ENCODE measurements at regions not wholly inside any gene's neighbourhood (a gene's known extent, or its start where the extent isn't known, plus 50 kb on each side); places are given as distances from the start of the nearest gene placed in this dataset.

DNA sequence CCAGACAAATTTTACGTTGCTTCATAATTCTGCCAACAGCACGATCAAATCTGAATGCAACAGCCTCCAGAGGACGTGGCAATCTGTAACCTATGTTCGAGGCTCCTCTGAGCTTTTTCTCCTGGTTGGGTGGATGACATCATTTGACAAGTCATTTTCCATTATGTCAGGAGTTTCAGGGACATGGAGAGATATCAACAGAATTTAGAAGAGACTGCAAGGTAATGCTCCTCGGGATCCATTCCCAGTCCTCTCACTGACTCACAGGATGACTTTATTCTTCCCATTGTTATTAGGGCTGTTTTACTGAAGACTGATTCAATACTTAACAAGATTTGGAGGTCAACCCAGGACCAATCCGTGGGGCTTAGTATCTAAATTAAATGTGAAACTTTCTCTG lies 72.5 kb upstream of the RNF152 start:
- Histone ChIP-seq H3K36me3 (ENCODE audit: control insufficient read depth, insufficient read depth, low read length) (no peaks in the 10 kb centered on the region), H3K9me3 (ENCODE audit: control insufficient read depth, insufficient read depth, low read length) (no peaks in the 10 kb centered on the region), H3K27me3 (ENCODE audit: control insufficient read depth, insufficient read depth, low read length) (no peaks in the 10 kb centered on the region), H3K4me3 (ENCODE audit: low read depth, low read length) (no peak overlapping the region), H3K9ac (ENCODE audit: low read depth, low read length) (no peak overlapping the region), H3K4me1 (ENCODE audit: control insufficient read depth, insufficient read depth, low read length) (no peaks in the 10 kb centered on the region), H3K27ac (ENCODE audit: low read depth, low read length) (no peak overlapping the region)

DNA sequence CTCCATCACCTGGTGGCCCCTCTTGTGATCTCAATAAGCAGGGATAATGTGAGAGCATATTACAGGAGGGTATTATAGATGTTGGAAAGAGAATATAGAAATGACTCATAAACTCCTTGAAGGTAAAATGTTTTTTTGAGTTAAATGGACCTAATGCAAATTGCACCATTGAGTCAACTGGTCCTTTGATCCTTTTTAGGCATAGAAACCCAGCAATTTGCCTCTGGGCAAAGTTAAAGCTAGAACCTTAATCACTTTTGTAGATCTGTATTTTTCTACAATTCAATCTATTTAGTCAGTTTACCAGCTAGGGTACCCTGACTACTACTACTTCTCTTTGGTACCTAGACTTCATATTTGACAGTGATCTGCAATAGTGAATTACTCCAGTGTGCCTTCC lies 71.8 kb upstream of the RNF152 start:
- H3K9ac ChIP-seq (ENCODE audit: low read depth, low read length): no peak overlapping the region
- no peaks in the 10 kb centered on the region for H3K27me3 ChIP-seq (ENCODE audit: control insufficient read depth, insufficient read depth, low read length)
- no peaks in the 10 kb centered on the region for H3K4me1 ChIP-seq (ENCODE audit: control insufficient read depth, insufficient read depth, low read length)
- H3K9me3 ChIP-seq (ENCODE audit: control insufficient read depth, insufficient read depth, low read length): no peaks in the 10 kb centered on the region
- H3K36me3 ChIP-seq (ENCODE audit: control insufficient read depth, insufficient read depth, low read length): no peaks in the 10 kb centered on the region
- H3K4me3 ChIP-seq (ENCODE audit: low read depth, low read length): no peak overlapping the region
- H3K27ac ChIP-seq (ENCODE audit: low read depth, low read length): no peak overlapping the region

DNA sequence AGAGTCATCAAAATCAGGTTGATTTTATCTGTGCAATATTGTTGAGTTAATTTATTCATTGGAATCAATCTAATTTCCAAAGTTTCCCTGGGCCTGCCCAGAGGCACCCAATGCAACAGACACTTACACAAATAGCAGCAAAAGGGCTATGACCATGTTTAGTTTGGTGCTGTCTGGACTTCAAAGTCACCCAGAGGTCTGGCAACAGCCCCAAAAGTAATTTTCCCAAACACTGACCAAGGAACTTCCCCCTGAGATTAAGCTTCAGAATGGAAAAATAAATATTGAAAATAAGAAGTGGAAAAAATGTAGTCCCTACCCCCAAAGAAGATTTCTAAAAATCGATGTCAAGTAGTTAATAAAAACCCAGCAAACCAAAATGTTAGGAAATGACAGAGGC lies 70.9 kb upstream of the RNF152 start:
- no peaks in the 10 kb centered on the region for H3K36me3 ChIP-seq (ENCODE audit: control insufficient read depth, insufficient read depth, low read length)

DNA sequence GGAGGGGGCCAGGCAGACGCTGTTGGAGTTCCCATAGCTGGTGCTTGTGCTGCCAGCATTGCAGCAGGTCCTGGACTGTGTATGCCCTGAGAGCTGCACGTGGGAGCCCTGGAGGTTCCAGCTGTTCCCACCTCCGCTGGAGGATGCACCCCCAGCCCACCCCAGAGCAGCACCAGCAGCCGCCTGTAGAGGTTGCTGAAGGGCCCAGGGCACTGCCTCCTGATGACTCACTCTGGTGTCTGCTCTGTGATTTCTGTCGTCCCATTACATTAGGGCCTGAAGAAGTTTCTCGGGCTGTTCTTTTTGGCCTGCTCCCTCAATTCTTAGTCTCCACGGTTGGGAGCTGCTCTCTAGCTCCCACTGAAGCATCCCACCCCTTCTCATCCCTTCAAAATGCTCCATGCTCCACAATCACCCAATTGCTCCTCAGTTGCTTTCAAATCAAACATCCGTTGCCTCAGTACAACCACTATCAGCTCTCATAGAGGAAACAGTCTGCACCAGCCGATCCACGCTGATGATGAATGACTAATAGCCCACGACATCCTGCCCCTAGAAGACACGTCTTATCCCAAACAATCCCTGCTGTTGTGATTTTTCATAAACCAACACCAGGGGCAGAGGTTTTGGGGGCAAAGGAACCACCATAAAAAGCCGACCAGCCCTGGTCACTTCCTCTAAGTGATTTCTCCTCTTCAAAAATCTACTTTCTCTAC lies 65.2 kb upstream of the RNF152 start:
- Histone ChIP-seq H3K36me3 (ENCODE audit: control insufficient read depth, insufficient read depth, low read length) (no peaks in the 10 kb centered on the region), H3K9me3 (ENCODE audit: control insufficient read depth, insufficient read depth, low read length) (no peaks in the 10 kb centered on the region), H3K4me1 (ENCODE audit: control insufficient read depth, insufficient read depth, low read length) (0 out of 2 replicates have a peak, but pooled peaks cover 4% of the 10 kb centered on the region), H3K27ac (ENCODE audit: low read depth, low read length) (no peak overlapping the region), H3K27me3 (ENCODE audit: control insufficient read depth, insufficient read depth, low read length) (no peaks in the 10 kb centered on the region), H3K4me3 (ENCODE audit: low read depth, low read length) (no peak overlapping the region), H3K9ac (ENCODE audit: low read depth, low read length) (no peak overlapping the region)

More for the DNA sequence above, 70.9 kb upstream of the RNF152 start:
- Histone ChIP-seq H3K27me3 (ENCODE audit: control insufficient read depth, insufficient read depth, low read length) (no peaks in the 10 kb centered on the region), H3K4me1 (ENCODE audit: control insufficient read depth, insufficient read depth, low read length) (no peaks in the 10 kb centered on the region), H3K27ac (ENCODE audit: low read depth, low read length) (no peak overlapping the region), H3K9me3 (ENCODE audit: control insufficient read depth, insufficient read depth, low read length) (no peaks in the 10 kb centered on the region), H3K4me3 (ENCODE audit: low read depth, low read length) (no peak overlapping the region), H3K9ac (ENCODE audit: low read depth, low read length) (no peak overlapping the region)

DNA sequence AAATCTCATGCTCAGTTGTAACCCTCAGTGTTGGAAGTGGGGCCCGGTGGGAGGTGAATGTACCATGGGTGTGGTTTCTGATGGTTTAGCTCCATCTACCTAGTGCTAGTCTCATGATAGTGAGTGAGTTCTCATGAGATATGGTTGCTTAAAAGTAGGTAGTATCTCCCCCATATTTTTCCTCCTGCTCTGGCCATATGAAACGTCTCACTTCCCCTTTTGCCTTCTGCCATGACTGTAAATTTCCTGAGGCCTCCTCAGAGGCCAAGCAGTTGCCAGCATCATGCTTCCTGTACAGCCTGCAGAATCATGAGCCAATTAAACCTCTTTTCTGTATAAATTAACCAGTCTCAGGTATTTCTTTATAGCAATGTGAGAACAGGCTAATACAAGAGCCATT lies 62.8 kb upstream of the RNF152 start:
- Histone ChIP-seq H3K9me3 (ENCODE audit: control insufficient read depth, insufficient read depth, low read length) (no peaks in the 10 kb centered on the region), H3K36me3 (ENCODE audit: control insufficient read depth, insufficient read depth, low read length) (no peaks in the 10 kb centered on the region), H3K27me3 (ENCODE audit: control insufficient read depth, insufficient read depth, low read length) (no peaks in the 10 kb centered on the region), H3K27ac (ENCODE audit: low read depth, low read length) (no peak overlapping the region), H3K9ac (ENCODE audit: low read depth, low read length) (no peak overlapping the region), H3K4me1 (ENCODE audit: control insufficient read depth, insufficient read depth, low read length) (peaks cover 15% of the 10 kb centered on the region), H3K4me3 (ENCODE audit: low read depth, low read length) (no peak overlapping the region)

DNA sequence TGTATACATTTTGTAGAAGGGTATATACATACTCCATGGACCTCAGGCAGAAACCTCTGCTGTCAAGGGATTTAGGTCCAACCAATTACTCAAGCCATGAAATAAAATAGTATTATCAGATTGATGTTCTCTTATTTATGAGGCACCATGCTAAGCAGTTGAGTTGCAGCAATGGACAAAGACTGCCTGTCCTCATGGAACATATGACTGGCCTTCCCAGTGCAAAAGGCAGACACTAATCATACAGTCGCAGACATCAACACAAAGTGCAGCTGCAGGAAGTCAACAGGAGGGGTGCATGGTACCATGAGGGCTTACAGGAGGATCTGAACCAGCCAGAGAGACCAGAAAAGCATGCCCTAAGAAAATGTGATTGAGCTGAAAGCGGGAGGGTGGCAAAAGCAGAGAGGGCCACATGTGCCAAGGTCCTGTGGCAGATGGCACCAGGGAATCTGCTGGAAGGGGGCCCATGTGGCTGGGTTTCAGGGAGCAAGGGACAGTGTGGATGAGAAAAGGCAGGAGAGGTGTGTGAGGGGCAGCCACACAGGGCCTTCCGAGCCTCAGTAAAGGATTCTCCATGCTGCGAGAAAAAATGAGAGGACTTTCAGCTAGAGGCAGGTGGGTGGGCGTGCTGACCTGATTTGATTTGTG lies 61.4 kb upstream of the RNF152 start:
- peaks cover 15% of the 10 kb centered on the region for H3K4me1 ChIP-seq (ENCODE audit: control insufficient read depth, insufficient read depth, low read length)
- no peaks in the 10 kb centered on the region for H3K27me3 ChIP-seq (ENCODE audit: control insufficient read depth, insufficient read depth, low read length)
- no peak overlapping the region for H3K4me3 ChIP-seq (ENCODE audit: low read depth, low read length)
- H3K36me3 ChIP-seq (ENCODE audit: control insufficient read depth, insufficient read depth, low read length): no peaks in the 10 kb centered on the region
- no peak overlapping the region for H3K27ac ChIP-seq (ENCODE audit: low read depth, low read length)
- no peak overlapping the region for H3K9ac ChIP-seq (ENCODE audit: low read depth, low read length)
- H3K9me3 ChIP-seq (ENCODE audit: control insufficient read depth, insufficient read depth, low read length): no peaks in the 10 kb centered on the region

DNA sequence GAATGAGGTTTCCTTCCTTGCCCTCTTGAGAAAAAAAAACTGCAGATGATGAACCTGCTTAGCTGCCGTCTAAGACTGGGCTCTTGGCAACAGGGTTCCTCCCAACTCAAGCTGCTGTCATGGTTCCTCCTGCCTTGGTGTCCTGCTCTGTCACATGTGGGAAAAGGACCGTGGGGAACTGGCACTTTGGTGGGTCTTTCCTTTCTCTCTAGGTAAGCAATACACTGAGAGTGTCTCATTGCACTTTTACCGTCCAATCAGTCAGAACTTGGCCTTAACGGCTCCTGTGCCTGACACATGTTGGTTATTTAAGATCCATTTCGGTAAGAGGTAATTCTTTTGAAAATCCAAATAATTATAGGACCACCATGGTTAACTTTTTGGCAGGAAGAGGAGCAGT lies 60.8 kb upstream of the RNF152 start:
- no peaks in the 10 kb centered on the region for H3K27me3 ChIP-seq (ENCODE audit: control insufficient read depth, insufficient read depth, low read length)
- no peak overlapping the region for H3K9ac ChIP-seq (ENCODE audit: low read depth, low read length)
- H3K4me1 ChIP-seq (ENCODE audit: control insufficient read depth, insufficient read depth, low read length): peaks cover 15% of the 10 kb centered on the region
- H3K36me3 ChIP-seq (ENCODE audit: control insufficient read depth, insufficient read depth, low read length): no peaks in the 10 kb centered on the region
- no peak overlapping the region for H3K4me3 ChIP-seq (ENCODE audit: low read depth, low read length)
- no peak overlapping the region for H3K27ac ChIP-seq (ENCODE audit: low read depth, low read length)
- H3K9me3 ChIP-seq (ENCODE audit: control insufficient read depth, insufficient read depth, low read length): no peaks in the 10 kb centered on the region

DNA sequence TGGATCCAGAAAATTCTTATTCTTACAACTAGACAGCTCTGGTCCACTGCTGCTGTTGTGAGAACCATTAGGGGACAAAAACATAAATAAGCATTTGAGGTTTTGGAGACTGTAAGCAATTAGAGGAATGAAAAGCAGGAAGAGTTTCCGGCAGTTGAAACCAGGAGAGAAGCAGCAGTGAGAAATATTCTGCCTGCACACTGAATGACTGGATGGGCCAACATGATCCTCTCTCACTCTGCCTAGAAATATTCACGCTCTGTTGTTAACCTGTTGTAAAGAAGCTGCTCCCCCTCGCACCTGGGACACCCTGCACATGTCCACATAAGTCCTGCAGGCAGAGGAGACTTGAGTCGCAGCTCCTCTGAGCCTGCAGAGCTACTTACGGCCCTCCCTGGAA lies 60.4 kb upstream of the RNF152 start:
- no peaks in the 10 kb centered on the region for H3K27me3 ChIP-seq (ENCODE audit: control insufficient read depth, insufficient read depth, low read length)
- H3K27ac ChIP-seq (ENCODE audit: low read depth, low read length): no peak overlapping the region
- no peak overlapping the region for H3K9ac ChIP-seq (ENCODE audit: low read depth, low read length)
- H3K36me3 ChIP-seq (ENCODE audit: control insufficient read depth, insufficient read depth, low read length): no peaks in the 10 kb centered on the region
- H3K4me3 ChIP-seq (ENCODE audit: low read depth, low read length): no peak overlapping the region
- peaks cover 17% of the 10 kb centered on the region for H3K4me1 ChIP-seq (ENCODE audit: control insufficient read depth, insufficient read depth, low read length)
- no peaks in the 10 kb centered on the region for H3K9me3 ChIP-seq (ENCODE audit: control insufficient read depth, insufficient read depth, low read length)

DNA sequence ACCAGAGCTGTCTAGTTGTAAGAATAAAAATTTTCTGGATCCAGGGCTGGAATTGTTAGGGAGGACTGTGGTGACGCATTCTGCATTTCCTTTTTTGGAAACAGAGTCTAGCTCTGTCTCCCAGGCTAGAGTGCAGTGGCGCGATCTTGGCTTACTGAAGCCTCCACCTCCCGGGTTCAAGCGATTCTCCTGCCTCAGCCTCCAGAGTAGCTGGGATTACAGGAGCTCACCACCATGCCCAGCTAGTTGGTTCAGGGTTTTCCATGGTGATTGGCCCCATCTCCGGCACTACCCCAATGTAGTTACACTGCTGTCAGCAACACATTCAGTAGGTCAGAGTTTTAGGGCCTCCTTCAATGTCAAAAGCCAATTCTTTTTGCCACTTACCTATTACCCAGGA lies 58.6 kb upstream of the RNF152 start:
- Histone ChIP-seq H3K36me3 (ENCODE audit: control insufficient read depth, insufficient read depth, low read length) (no peaks in the 10 kb centered on the region), H3K9me3 (ENCODE audit: control insufficient read depth, insufficient read depth, low read length) (no peaks in the 10 kb centered on the region), H3K4me1 (ENCODE audit: control insufficient read depth, insufficient read depth, low read length) (peaks cover 24% of the 10 kb centered on the region), H3K9ac (ENCODE audit: low read depth, low read length) (no peak overlapping the region), H3K27ac (ENCODE audit: low read depth, low read length) (peak overlapping the region; percentile 73), H3K27me3 (ENCODE audit: control insufficient read depth, insufficient read depth, low read length) (no peaks in the 10 kb centered on the region), H3K4me3 (ENCODE audit: low read depth, low read length) (no peak overlapping the region)

DNA sequence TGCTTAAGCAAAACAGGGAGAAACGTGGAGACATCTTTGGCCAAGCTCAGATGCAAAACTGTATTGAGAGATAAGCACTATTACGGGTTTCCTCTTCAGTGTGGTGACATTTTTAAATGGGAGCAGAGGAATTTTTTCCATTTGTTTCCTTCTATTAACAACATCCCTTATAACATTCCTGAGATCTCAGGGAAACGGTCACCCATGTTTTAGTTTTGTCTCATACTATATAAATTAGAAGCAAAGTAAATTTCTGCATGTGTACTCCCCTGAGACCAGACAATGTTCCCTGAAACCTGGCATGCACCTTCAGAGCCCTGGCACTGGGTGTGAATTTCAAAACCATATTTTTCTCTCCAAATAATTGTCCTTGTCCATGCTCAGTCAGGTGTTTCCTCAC lies 57.6 kb upstream of the RNF152 start:
- H3K4me3 ChIP-seq (ENCODE audit: low read depth, low read length): no peak overlapping the region
- H3K9me3 ChIP-seq (ENCODE audit: control insufficient read depth, insufficient read depth, low read length): no peaks in the 10 kb centered on the region
- no peaks in the 10 kb centered on the region for H3K36me3 ChIP-seq (ENCODE audit: control insufficient read depth, insufficient read depth, low read length)
- H3K4me1 ChIP-seq (ENCODE audit: control insufficient read depth, insufficient read depth, low read length): peaks cover 24% of the 10 kb centered on the region
- H3K9ac ChIP-seq (ENCODE audit: low read depth, low read length): no peak overlapping the region
- H3K27me3 ChIP-seq (ENCODE audit: control insufficient read depth, insufficient read depth, low read length): no peaks in the 10 kb centered on the region
- H3K27ac ChIP-seq (ENCODE audit: low read depth, low read length): no peak overlapping the region

DNA sequence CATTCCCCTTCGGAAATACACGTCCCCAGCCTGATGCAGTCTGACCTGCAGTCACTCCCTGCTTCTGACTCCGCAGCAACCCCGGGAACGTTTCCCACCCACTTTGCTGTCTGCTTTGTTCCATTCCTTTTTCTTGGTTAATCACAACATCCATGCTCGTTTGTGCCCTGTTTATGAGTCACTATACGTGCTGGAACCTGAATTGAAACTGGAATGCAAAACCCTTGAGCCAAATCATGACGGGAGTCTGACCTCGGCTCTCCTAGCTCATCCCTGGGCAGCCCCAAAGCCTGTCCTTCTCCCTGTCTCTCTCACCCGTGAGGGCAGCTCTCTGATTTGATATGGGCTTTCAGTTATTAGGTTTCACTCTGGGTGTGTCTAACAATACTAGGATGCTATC lies 57.1 kb upstream of the RNF152 start:
- no peak overlapping the region for H3K4me3 ChIP-seq (ENCODE audit: low read depth, low read length)
- H3K9me3 ChIP-seq (ENCODE audit: control insufficient read depth, insufficient read depth, low read length): no peaks in the 10 kb centered on the region
- no peak overlapping the region for H3K9ac ChIP-seq (ENCODE audit: low read depth, low read length)
- H3K36me3 ChIP-seq (ENCODE audit: control insufficient read depth, insufficient read depth, low read length): no peaks in the 10 kb centered on the region
- H3K27ac ChIP-seq (ENCODE audit: low read depth, low read length): no peak overlapping the region
- H3K27me3 ChIP-seq (ENCODE audit: control insufficient read depth, insufficient read depth, low read length): no peaks in the 10 kb centered on the region
- peaks cover 24% of the 10 kb centered on the region for H3K4me1 ChIP-seq (ENCODE audit: control insufficient read depth, insufficient read depth, low read length)

Data from HUES48 (cell line).